Epithelial cell of prostate (primary cell): ENCODE measurements at regions not wholly inside any gene's neighbourhood (a gene's known extent, or its start where the extent isn't known, plus 50 kb on each side); places are given as distances from the start of the nearest gene placed in this dataset.

Experiments used
- DNase-seq: peaks from one replicate; pipeline ENCODE4 v3.0.0-alpha.2; 2011; ENCODE audit warnings: low read depth, low spot score
- H3K27ac ChIP-seq: fragments of 450-650 bp; 2 replicates; pipeline ENCODE4 v1.5.1; 2017; ENCODE audit warnings: mild to moderate bottlenecking

DNA sequence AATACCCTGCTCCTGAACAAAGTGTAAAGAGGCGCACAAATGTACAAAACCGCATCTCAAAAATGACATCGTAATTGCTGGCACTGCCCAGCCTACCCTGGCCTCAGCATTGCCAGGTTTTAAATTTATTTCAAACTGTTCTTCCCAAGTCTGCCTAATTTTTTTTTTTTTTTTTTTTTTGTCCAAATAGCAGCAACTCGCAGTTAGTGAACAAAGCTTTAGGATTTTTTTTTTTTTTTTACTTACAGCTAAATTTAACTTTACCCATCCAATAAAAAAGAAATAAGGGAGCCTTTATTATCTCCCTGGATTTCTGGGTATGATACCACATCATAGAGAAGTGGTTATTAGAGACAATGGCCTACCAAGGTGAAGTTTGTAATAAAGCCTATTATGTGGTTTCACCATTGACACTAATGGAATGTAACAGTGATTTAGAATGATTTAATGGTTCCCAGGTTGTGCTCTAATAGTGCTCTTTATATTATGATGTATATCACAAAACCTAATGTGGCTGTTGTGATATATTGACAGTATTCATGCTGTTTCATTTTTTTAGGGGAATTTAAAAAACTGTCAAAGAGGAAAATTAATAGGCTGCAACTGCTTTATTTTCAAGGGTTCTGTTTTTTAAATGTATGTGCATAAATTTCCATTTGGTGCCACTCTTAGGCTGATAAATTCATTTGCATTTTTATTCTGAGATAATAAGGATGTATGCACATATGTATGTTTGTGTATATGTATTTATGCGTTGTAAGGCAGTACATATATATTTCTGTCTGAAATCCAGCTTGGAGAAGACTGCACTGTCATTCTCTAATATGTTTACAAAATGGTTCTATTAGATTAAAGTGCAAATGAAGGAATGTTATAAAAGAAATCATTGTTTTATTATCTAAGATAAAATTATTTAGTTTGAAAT lies 309.0 kb downstream of the TFEC start:
- no peak for DNase-seq
- H3K27ac ChIP-seq: no peak overlapping the region

DNA sequence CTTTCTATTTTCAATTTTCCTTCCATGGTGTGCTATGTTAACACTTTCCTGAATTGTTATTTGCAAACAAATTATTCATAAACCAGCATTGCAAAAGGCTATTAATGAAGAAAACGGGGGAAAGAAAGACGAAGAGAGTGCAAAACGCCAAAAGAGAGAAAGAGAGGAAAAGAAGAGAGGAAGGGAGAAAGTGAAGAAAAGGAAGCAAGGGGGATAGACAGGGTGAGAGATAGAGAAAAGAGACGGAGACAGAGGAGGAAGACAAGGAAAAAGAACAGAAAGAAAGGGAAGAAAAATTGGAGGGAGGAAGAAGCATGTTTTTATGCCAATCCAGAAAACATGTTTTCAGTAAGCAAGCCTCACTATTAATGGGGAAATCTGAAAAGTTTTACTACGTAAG lies 310.6 kb downstream of the TFEC start:
- no peak for DNase-seq
- no peak overlapping the region for H3K27ac ChIP-seq

DNA sequence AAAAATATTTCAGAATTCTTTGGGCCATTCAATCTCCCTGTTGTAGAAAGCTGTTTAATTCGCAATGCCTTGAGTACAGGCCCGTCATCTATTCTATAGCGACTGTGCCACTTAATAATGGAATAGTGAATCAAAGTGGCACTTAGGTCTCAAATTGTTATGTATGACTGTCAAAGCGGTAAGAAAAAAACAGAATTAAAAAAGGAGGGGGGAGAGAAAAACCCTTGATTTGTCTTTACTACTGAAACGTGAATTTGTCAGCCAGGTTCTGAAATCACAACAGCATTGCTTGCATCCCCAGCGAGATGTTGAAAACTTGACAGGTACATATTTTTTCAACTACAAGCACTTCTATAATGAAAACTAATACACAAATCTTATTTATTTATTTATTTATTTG lies 320.9 kb downstream of the TFEC start:
- no peak for DNase-seq
- no peak overlapping the region for H3K27ac ChIP-seq

DNA sequence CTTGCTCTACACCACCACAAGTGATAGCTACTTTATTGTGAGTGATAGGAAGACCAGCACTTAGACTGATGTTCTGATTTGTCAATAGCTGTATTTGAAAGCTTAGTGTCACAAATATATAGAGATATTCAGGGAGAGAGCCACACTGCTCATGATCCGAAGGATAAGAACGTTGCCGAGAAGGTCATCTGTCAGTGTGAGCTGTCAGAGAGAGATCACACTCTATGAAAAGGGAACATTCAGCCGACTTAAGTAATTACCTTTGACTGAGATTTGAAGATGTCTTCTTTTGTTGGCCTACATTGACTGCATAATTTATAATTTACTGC lies 322.6 kb downstream of the TFEC start:
- no peak overlapping the region for H3K27ac ChIP-seq
- no peak for DNase-seq

DNA sequence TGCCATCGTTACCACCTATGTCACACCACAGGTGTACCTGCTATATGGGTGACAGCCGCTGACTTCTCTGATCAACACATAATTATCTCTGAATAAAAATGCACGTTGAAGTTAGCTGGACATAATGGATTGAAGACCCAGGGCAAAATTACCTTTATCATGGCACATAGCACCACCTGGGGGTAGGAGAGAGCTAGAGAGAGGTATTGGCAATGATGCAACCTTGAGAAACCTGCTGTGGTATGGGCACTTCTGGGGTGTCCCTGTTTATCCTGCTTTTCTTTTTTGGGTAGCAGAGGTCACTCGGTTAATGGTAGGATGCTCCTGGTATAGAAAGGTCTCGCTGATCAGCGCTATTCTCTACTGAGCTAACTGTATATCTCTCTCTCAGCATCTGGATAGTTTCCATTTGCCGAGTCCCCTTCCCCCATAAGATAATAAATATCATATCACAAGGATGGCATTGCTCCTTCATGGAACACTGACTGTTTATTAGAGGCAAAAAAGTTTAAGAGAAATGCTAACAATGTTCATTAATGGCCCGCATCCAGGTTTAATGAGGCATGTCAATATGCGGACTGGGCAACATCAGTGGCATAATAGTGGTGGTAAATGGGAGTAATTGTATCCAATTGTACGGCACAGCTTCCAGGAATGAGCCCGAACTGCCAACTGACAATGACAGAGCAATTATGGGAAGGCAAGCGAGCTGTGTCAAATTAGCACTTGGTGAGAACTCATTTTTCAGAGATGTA lies 323.1 kb downstream of the TFEC start:
- peak; percentile 0 for DNase-seq
- H3K27ac ChIP-seq: no peak overlapping the region

DNA sequence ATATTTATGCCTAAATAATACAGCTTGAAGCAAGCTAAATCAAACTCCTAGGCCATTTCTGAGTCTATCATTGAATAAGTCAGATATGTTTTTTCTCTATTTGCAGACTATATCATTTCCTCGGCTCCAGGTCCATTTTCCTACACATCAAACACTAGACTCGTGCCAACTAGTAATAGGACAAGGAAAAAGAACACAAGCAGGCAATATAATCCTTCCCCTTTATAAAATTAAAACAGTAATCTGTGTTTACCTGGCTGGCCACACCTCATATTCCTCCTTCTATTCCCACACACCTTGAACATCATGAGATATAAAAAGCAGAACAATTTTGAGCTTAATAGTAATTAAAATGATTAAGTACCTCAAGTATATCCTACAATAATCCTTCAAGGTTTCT lies 325.7 kb downstream of the TFEC start:
- no peak for DNase-seq
- H3K27ac ChIP-seq: no peak overlapping the region

DNA sequence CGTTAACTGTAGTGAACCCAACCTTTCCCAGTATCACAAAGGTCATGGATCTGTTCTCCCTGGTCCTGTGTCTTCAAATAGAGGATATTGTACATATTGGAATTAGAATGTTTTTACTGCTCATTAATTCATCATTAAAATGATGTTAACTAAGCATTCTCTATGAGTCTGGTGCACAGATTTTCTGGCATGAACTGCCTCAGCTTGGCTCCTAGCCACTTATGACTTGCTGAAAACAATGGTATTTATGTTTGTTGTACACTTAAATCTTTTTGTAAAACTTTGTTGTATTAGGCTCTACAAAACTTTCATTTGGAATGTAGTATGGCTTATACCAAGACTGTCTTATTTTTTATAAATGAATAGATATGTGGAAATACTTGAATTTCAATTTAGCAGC lies 329.4 kb downstream of the TFEC start:
- no peak overlapping the region for H3K27ac ChIP-seq
- no peak for DNase-seq

DNA sequence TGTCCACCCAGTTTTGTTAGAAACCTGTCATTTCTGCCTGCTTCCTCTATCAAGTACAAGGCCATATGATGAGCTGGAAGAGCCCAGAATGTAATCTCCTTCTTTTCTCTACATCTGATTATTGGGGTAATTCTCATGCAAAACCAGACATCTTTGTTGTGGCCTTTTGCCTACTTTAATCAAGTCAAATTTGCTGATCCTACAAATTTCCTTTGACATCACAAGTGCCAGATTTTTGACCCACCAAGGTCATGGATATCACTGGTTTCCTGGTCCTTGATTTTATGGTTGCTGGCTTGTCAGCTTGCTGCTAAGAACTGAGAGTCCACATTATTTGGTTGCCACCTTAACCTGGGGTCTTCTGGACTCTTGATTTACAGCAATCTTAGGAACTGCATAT lies 336.1 kb downstream of the TFEC start:
- DNase-seq: no peak
- no peak overlapping the region for H3K27ac ChIP-seq

DNA sequence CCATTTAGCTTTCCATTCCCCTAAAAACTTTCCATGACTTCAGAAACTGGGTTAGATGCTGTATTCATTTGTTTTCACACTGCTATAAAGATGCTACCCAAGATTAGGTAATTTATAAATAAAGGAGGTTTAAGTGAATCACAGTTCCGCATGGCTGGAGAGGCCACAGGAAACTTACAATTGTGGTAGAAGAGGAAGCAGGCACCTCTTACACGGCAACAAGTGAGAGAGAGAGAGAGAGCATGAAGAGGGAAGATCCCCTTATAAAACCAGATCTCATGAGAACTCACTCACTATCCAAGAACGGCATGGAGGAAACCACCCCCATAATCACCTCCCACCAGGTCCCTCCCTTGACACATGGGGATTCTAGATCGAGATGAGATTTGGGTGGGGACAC lies 336.8 kb downstream of the TFEC start:
- no peak for DNase-seq
- no peak overlapping the region for H3K27ac ChIP-seq

DNA sequence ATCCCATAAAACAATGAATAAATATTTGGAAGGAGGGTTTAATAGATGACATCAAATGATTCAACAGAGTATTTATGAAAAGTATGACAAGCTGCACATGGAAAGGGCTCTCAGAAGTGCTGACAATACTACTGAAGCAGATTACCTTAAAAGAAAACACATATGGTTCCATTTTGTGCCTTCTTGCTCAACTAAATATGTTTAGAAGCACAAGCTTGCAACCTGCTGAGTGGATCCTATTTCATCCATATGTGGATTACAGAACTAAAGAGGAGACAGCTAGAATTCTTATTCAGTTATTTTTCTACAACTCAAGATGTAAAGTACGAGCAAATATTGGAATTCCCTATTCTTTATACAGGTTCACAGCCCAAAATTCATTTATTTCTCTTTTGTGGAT lies 340.6 kb downstream of the TFEC start:
- no peak overlapping the region for H3K27ac ChIP-seq
- no peak for DNase-seq

DNA sequence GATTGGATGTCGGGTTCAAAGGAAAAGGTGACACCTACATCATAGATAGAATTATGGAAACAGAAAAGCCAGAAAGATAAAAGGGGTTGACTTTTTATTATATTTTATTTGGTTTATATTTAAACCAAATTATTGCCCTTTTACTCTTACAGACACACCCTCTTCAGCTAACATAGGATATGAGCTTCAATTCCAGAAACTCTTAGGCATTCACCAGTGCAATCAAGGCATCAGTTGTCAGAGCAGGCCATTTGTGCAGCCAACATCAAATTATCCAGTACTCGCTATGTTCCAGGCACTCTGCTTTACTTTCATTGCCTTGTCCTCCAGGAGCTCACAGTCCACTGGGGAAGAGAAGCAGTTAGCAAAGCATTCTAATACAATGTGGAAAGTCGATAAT lies 347.5 kb downstream of the TFEC start:
- no peak for DNase-seq
- no peak overlapping the region for H3K27ac ChIP-seq

DNA sequence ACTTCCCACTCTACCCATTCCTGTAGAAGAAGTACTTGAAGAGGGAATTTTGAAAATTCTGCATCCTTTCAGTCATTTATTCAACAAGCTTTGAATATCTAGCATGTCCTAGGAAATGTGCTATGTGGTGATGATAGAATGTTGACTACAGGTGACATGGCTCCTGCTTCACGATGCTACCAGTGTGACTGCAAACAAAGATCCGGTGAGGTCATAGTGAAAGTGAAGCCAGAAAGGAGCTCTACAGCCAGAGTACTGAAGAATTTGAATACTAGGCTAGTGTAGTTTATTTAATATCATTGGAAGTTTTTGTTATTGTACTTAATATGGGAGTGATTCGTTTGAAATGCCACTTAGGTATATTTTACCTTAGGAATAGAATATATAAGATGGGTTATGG lies 348.1 kb downstream of the TFEC start:
- no peak for DNase-seq
- H3K27ac ChIP-seq: no peak overlapping the region

DNA sequence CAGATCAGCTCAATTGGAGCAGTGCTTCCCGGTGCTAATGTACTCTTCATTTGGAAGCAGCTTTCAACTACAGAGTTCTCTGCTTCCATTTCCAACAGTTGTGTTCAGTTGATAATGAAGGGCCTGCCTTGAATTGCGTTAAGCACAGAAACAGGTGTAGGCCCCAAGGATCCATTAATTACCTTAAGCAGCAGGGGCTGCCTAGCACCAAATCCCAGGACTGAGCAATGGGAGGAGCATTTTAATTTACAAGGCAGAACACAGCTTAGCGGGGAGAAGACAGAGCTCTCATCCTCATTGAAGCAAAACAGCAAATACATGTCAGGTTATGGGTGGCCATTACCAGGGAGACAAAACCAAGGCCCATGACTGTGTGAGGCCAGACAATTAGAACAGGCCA lies 349.6 kb downstream of the TFEC start:
- DNase-seq: no peak
- no peak overlapping the region for H3K27ac ChIP-seq

DNA sequence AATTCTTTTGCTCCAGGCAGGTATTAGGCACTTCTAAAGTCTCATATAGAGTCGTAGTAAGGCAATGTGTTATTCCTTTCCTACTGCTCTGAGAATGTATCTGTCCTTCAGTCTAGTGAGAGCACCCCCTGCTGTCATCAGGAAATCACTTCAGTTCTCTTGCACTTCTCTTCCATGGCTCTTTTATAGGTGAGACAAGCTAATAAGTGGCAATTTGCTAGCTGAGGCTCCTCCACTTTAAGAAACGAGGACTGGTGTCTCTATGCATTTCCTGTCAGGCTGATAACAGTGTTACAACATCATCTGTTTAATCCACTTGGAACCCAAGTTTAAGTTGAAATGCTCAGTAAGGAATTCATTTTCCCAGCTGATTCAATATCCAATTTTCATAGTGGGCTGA lies 350.6 kb downstream of the TFEC start:
- peak; percentile 3 for DNase-seq
- no peak overlapping the region for H3K27ac ChIP-seq

DNA sequence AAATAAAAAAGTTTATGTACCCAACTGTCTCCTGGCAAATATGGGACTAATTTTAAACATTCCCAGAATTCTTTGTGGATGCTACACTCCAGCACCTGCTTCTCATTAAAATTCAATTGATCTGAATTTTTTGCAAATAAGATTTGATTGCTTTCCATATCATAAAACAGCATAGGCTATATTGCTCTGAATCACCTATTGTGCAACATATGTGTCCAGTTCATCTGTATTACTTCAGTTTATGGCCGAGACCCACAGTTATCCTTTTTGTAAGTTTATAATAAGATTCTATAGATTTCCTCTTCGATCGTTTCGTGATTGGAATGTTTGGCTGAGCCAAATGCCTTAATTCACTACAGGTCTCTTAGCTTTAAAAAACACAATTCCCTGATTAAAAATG lies 351.1 kb downstream of the TFEC start:
- DNase-seq: no peak
- no peak overlapping the region for H3K27ac ChIP-seq

DNA sequence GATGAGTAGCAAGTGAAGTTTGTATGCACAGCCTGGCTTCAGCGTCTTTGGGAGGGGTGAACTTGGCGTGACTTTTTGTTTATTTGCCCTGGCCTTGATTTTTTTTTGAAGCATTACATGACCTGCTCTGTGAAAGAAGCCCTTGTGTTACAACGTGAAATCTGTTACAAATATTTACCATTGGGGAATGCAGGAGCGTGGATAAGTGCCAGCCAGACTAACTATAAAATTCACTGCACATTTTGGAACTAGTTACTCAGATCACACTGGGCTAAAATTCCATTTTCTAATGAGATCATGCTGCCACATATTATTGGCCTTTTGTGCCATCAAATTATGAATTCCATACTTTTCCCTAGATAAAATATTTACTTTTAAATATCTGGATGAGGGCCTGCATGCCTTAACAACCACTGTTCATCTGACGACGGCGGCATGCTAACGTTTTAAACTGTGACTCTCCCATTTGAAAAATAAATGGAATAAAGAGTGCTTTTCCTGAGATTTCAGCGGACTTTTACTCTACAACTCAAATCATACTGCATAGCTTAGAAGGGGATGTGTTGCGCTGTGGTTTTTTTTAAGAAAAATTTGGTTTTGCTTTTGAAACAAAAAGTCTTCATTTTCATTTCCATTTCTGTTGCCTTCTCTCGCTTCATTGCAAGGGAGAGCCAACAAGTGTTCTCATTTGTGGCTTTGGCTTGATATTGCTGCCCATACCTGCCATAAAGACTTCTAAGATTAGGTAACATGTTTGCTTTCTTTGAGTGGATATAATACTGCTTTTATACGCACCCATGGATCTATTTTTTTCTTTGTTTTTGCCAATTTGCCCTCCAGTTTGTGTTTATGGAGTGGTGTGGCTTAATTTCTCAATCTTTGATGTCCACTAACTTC lies 352.2 kb downstream of the TFEC start:
- H3K27ac ChIP-seq: no peak overlapping the region
- DNase-seq: no peak

DNA sequence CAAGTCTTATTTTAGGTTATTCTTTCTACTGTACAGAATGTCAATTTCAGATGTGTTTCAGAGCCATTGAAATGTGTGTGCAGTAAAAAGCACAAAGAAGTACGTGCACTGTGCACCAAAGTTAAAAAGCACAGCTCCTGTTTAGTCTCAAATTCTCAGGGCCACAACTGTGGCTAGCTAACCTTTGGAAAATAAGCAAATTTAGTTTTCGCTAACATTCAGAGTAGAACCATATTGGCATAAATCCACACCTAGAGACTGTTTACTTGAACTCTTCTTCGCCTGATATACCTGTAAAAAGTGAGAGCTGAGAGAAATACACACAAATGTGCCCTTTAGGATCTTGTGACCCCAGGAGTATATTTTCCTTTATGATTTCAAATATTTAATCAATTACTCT lies 353.9 kb downstream of the TFEC start:
- DNase-seq: no peak
- no peak overlapping the region for H3K27ac ChIP-seq

DNA sequence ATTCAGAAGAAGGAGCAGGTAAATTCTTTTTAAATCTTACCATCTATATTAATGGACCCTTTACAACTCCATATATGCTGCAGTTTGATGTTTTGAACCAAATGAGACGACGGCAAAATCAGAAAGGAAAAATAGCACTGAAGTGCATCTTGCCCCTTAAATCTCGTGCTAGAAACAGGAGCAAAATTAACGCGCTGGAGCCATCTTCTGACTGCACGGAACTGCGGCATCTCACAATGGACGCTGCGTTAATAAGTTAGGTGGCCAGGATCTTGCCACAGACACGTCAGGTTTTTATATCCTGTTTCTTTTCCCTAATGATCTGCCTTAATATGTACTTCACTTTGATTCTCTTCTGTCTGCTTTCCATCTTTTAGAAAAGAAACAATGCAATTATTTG lies 354.5 kb downstream of the TFEC start:
- no peak overlapping the region for H3K27ac ChIP-seq
- DNase-seq: no peak

DNA sequence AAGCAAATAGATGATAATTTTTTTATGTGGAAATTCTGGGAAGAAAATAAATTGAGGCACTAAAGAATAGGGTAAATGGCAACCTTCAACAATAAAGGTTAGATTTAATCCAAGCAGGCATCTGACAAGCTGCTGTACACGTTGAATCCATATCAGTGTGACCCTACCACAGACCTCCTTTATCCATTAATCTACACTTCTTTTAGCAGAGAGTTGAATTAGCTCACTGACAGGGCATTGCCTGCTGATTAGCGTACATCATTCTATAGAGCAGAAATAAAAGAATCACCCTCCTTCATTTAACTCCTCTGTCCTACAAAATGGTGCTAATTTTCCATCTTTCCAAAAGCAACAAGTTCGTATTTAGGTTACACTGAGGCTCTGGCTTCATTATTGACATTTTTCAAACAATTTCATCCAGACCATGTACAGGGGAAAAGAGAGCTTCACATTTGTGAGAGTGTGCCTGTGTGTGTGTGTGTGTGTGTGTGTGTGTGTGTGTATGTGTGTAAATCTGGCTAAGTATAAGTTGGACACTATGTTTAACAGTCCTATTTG lies 356.0 kb downstream of the TFEC start:
- no peak overlapping the region for H3K27ac ChIP-seq
- DNase-seq: no peak

DNA sequence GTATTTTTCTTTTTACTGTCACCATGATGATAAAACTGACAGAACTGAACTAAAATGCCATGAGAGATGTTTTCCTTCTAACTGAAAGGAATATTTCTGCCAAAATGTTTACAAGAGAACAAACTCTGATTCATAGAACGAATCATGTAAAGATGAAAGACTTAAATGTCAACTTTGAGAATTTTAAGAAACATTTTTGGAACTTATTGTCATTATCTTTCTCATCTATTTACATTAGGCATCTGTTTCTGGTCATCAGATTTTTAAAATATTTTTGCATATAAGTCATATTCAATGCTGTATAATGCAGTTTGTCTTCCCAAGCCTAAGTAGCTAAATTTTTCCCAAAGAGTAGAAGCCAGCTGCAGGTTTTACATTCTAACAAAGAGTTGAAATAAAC lies 358.5 kb downstream of the TFEC start:
- H3K27ac ChIP-seq: no peak overlapping the region
- DNase-seq: no peak

DNA sequence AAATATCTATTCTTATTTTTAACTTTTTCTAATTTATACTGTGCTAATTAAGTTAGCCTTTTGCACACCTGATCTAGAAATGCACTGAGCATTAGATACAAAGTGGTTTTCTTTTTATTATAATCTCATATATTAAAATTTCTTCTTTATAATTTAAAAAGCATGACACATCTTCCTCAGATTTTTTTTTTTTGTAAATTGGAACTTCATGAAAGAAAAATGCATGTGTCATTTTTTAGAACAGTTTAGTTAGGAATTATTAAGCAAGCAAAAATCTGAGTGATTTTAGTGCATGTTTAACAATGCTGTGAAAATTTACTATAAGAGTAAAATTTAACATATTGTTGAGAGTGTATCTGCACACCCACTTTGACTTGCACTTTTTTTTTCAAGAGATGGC lies 367.9 kb downstream of the TFEC start:
- no peak overlapping the region for H3K27ac ChIP-seq
- no peak for DNase-seq
